ENCODE measurements at regions not wholly inside any gene's neighbourhood (a gene's known extent, or its start where the extent isn't known, plus 50 kb on each side); places are given as distances from the start of the nearest gene placed in this dataset.
"Not testable (repeated sequence)": the region's sequence is repeated elsewhere in the genome, so short reads cannot be mapped to it uniquely, and the experiment has no call there.

GRCh38 chr1:55430206-55430605 lies 215.0 kb upstream of the USP24 start:
- not testable (repeated sequence) for H3K4me3 Mint-ChIP-seq; H3K27ac Mint-ChIP-seq; H3K4me1 Mint-ChIP-seq (ENCODE audit: low read depth); H3K9me3 Mint-ChIP-seq (ENCODE audit: low read depth); H3K36me3 Mint-ChIP-seq; H3K27me3 Mint-ChIP-seq

- Mint-ChIP-seq H3K4me1 (ENCODE audit: low read depth) (no peaks in the 10 kb centered on the region), H3K27me3 (peaks cover 6% of the 10 kb centered on the region), H3K36me3 (no peaks in the 10 kb centered on the region), H3K27ac (no peak overlapping the region), H3K9me3 (ENCODE audit: low read depth) (no peaks in the 10 kb centered on the region), H3K4me3 (no peak overlapping the region)
These were observed 214.1 kb upstream of the USP24 start for GRCh38 chr1:55428944-55429931.

DNA sequence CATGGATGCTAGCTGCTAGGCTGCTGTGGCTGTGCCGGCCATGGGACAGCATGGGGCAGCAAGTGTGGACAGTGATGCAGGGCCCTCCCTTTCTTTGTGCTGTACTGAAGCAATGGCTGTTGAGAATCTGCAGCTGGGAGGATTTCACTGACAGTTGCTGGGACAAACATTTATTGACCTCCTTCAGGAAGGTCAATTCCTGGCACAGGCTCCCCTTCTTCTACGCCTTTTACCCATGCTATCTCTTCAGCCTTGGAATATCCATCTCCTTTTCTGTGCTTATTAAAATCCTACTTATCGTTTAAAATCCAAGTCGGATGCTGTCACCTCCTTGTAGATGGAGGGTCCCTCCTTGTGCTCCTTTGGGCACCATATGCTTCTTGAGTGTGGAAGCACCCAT lies 213.1 kb upstream of the USP24 start:
- Mint-ChIP-seq H3K4me1 (ENCODE audit: low read depth) (no peaks in the 10 kb centered on the region), H3K27ac (no peak overlapping the region), H3K4me3 (no peak overlapping the region), H3K36me3 (no peaks in the 10 kb centered on the region), H3K27me3 (peaks cover 10% of the 10 kb centered on the region), H3K9me3 (ENCODE audit: low read depth) (no peaks in the 10 kb centered on the region)

DNA sequence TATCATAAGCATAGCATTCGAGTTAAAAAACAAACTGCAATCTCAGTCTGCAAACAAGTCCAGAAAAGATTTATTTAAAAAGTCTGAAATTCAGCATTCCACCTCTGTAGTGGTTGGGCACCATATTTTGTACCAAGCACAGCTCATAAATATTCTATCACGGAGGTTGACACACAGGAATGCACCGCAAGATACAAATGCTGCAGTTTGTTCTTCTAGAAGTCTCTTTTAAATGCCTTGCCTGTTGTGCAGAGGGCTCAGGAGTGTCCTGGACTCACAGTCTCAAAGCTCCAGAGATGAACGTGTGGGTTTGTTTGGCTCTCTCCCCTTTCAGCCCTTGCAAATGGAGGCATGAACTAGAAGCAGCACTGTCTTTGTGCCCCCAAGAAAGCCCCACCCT lies 212.4 kb upstream of the USP24 start:
- no peak overlapping the region for H3K4me3 Mint-ChIP-seq
- H3K27me3 Mint-ChIP-seq, result peaks cover 11% of the 10 kb centered on the region
- no peaks in the 10 kb centered on the region for H3K4me1 Mint-ChIP-seq (ENCODE audit: low read depth)
- H3K27ac Mint-ChIP-seq, result no peak overlapping the region
- H3K9me3 Mint-ChIP-seq (ENCODE audit: low read depth), result no peaks in the 10 kb centered on the region
- H3K36me3 Mint-ChIP-seq, result no peaks in the 10 kb centered on the region

DNA sequence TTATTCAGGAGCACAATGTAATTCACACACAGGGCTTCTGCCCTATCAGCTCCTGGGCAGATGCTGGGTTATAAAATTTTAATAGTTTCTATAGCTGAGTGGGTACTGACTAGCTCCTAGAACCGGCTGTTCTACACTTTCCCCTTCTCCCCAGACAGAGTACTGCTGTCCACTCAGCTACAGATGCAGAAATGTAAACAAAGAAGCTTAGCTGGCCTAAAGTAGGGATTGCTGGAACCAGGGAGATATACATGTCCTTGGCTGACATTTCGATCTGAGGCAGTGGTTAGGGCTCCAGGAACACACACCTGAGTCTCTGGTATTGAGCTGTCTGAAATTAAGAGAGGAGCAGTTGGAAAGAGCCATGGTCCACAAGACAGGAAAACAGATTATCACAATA lies 211.5 kb upstream of the USP24 start:
- Mint-ChIP-seq H3K36me3 (no peaks in the 10 kb centered on the region), H3K4me3 (no peak overlapping the region), H3K27me3 (peaks cover 11% of the 10 kb centered on the region), H3K4me1 (ENCODE audit: low read depth) (no peaks in the 10 kb centered on the region), H3K9me3 (ENCODE audit: low read depth) (peaks cover 2% of the 10 kb centered on the region), H3K27ac (no peak overlapping the region)

DNA sequence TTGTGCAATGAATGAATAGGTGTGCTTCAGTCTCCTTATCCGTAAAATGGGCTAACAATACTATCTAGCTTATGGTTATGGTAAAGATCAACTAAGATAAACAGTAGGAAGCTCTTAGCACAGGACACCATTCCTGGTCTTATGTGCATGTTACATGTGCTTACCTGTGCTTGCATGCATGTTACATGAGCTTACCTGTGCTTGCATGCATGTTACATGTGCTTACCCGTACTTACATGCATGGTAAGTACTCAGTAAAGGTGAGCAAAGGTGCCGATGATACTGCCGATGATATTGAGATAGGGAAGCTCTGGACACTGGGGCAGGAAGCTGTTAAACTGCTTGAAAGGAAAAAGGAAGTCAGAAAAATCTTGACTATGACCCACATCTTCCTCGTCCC lies 211.0 kb upstream of the USP24 start:
- H3K4me1 Mint-ChIP-seq (ENCODE audit: low read depth), result no peaks in the 10 kb centered on the region
- no peak overlapping the region for H3K4me3 Mint-ChIP-seq
- H3K27ac Mint-ChIP-seq, result no peak overlapping the region
- H3K9me3 Mint-ChIP-seq (ENCODE audit: low read depth), result peaks cover 4% of the 10 kb centered on the region
- H3K27me3 Mint-ChIP-seq, result peaks cover 10% of the 10 kb centered on the region
- no peaks in the 10 kb centered on the region for H3K36me3 Mint-ChIP-seq

DNA sequence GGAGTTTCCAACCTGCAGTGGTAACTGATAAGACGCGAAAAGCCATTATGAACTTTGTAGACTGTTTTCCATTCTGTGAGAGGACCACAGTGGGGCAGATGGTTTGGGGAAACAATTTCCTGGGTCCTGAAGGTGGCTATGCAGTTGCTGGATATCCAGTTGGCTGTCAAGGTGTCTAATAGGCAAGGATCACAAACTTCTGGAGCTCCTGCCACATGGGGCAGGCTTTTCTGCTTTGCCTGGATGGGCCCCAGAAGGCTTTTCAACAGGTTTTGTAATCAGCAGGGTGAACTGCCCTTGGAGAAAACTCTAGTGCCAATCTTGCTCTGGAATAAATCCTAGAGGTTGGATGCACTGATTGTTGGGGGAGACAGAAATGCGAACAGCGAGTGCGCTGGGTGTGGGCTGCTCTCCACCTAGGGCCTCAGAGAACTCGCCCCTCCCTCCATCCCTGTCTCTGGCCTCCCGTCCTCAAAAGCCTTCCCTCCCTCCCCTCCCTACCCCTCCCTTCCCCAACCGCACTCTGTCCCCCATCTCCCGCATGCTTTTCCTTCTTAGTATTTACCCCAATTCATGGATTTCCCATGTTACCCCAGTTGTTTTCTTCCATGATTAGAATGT lies 210.3 kb upstream of the USP24 start:
- Mint-ChIP-seq H3K4me3 (no peak overlapping the region), H3K36me3 (no peaks in the 10 kb centered on the region), H3K27me3 (peaks cover 10% of the 10 kb centered on the region), H3K9me3 (ENCODE audit: low read depth) (peaks cover 4% of the 10 kb centered on the region), H3K4me1 (ENCODE audit: low read depth) (no peaks in the 10 kb centered on the region), H3K27ac (no peak overlapping the region)

GRCh38 chr1:55423376-55423775 lies 208.2 kb upstream of the USP24 start:
- no peak overlapping the region for H3K27ac Mint-ChIP-seq
- no peaks in the 10 kb centered on the region for H3K36me3 Mint-ChIP-seq
- peaks cover 4% of the 10 kb centered on the region for H3K9me3 Mint-ChIP-seq (ENCODE audit: low read depth)
- H3K27me3 Mint-ChIP-seq, result peaks cover 7% of the 10 kb centered on the region
- H3K4me3 Mint-ChIP-seq, result no peak overlapping the region
- H3K4me1 Mint-ChIP-seq (ENCODE audit: low read depth), result no peaks in the 10 kb centered on the region

DNA sequence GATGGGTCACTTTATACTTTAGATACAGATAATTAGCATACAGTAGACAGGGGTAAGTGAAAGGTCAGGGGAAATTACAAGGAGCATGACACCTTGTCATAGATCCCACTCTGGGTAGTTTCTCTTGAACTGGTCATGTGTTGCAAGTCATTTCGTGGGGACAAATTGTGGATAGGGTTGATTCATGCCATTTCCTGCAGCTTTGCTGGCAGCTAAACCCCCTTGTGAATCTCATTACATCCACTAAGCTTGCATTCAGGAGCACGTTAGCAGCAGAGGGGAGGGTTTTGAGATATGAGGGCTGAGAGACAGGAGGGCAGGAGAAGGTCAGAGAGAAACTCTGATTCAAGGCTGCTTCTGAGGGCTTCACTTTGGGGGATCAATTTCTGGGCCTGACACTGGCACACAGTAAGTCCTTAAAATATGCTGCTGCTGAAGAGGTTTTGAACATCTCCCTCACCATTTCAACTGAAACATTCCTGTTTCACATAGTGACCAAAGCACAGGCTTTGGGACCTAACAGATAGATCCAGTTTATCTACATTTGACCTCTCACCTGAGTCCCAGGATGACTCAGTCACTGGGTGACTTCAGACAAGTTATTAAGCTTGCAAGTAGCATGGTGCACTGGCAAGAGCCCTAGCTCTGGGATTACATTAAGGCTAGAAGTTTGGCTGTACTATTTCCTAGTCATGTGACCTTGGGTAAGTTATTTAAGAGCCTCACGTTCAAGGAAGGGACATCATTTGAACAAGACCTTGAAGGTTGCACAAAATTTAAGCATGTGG lies 206.0 kb upstream of the USP24 start:
- Mint-ChIP-seq H3K36me3 (no peaks in the 10 kb centered on the region), H3K4me1 (ENCODE audit: low read depth) (no peaks in the 10 kb centered on the region), H3K9me3 (ENCODE audit: low read depth) (peaks cover 4% of the 10 kb centered on the region), H3K27ac (no peak overlapping the region), H3K27me3 (peaks cover 10% of the 10 kb centered on the region), H3K4me3 (no peak overlapping the region)

GRCh38 chr1:55420026-55420425 lies 204.9 kb upstream of the USP24 start:
- Mint-ChIP-seq H3K9me3 (ENCODE audit: low read depth) (peaks cover 4% of the 10 kb centered on the region), H3K27me3 (peaks cover 10% of the 10 kb centered on the region), H3K4me3 (no peak overlapping the region), H3K4me1 (ENCODE audit: low read depth) (no peaks in the 10 kb centered on the region), H3K36me3 (no peaks in the 10 kb centered on the region), H3K27ac (no peak overlapping the region)

DNA sequence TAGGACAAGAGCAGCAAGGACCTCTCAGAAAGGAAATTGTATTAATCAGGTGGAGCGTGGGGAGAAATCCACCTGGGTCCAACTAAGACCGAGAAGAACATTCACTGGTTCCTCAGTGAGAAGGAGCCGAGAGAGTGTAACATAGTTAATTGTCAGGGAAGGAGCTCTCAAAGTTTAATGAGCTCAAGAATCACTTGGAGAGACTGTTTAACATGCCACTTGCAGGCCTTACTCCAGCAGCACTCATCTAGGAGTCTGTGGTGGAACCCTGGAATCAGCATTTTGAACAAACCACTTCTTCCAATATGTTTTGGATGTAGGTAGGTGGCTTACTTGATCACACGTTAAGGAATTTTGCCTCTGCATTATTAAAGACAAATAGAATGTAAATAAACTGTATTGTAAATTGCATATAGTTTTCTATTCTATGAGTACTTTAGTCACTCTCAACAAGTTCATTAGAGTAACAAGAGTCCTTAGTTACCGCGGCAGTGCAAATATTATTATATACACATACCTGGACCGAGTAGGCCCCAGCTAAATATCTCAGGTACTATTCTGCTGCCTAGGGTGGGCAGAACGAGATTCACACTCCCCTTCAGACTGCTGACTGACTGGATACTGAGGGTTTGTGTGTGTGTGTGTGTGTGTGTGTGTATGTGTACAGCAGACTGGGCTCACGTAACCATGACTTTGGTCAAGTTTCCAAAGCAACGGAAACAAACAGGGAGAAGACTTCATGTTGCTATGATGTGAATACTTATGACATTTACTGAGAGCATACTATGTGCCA lies 203.2 kb upstream of the USP24 start:
- peaks cover 10% of the 10 kb centered on the region for H3K27me3 Mint-ChIP-seq
- H3K36me3 Mint-ChIP-seq, result no peaks in the 10 kb centered on the region

DNA sequence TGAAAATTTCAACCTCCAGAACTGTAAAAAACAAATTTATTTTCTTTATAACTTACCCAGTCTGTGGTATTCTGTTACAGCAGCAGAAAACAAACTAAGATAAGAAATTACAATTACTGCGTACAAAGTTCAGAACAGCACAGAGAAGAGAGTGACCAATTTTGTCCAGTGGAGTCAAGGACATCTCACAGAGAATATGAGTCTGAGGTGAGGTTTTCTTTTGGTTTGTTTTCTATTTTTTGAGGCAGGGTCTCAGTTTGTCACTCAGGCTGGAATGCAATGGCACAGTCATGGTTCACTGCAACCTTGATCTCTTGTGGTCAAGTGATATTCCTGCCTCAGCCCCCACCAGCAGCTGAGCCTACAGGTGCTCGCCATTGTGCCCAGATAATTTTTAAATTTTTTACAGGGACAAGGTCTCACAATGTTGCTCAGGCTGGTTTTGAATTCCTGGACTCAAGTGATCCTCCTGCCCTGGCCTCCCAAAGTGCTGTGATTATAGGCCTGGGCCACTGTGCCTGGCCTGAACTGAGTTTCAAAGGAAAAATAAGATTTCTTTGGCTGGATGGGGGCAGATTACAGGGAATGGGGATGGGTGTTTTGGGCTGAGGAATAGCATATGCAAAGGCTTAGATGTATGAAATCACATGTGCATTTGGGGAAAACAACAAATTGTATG lies 201.1 kb upstream of the USP24 start:
- H3K9me3 Mint-ChIP-seq (ENCODE audit: low read depth), result peaks cover 6% of the 10 kb centered on the region
- no peaks in the 10 kb centered on the region for H3K36me3 Mint-ChIP-seq
- no peaks in the 10 kb centered on the region for H3K4me1 Mint-ChIP-seq (ENCODE audit: low read depth)
- no peak overlapping the region for H3K4me3 Mint-ChIP-seq
- H3K27me3 Mint-ChIP-seq, result peaks cover 8% of the 10 kb centered on the region
- H3K27ac Mint-ChIP-seq, result no peak overlapping the region

More for the DNA sequence above, 203.2 kb upstream of the USP24 start:
- Mint-ChIP-seq H3K27ac (no peak overlapping the region), H3K4me3 (no peak overlapping the region), H3K9me3 (ENCODE audit: low read depth) (peaks cover 4% of the 10 kb centered on the region), H3K4me1 (ENCODE audit: low read depth) (no peaks in the 10 kb centered on the region)

- H3K4me3 Mint-ChIP-seq, result no peak overlapping the region
- no peak overlapping the region for H3K27ac Mint-ChIP-seq
- no peaks in the 10 kb centered on the region for H3K4me1 Mint-ChIP-seq (ENCODE audit: low read depth)
- H3K36me3 Mint-ChIP-seq, result no peaks in the 10 kb centered on the region
- peaks cover 8% of the 10 kb centered on the region for H3K27me3 Mint-ChIP-seq
- H3K9me3 Mint-ChIP-seq (ENCODE audit: low read depth), result peaks cover 6% of the 10 kb centered on the region
These were observed 198.1 kb upstream of the USP24 start for GRCh38 chr1:55413286-55413685.

DNA sequence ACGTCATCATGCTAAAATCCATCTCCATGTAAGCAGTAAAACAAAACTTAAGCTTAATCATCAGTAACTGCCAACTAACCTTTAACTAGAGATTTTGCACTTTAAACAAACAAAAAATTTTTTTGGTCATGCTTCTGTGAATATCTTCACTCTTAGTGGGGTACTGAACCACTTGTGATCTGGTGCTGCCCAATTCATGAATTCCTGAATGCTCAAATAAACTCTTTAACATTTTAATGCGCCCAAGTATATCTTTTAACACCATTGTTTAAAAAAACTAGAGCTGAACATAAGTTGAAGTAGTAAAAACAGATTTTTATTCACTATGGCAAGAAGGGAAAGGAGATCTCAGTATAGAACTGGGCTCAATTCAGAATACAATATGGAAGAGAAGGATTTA lies 196.9 kb upstream of the USP24 start:
- Mint-ChIP-seq H3K9me3 (ENCODE audit: low read depth) (peaks cover 6% of the 10 kb centered on the region), H3K4me1 (ENCODE audit: low read depth) (no peaks in the 10 kb centered on the region), H3K27me3 (peaks cover 8% of the 10 kb centered on the region), H3K4me3 (no peak overlapping the region), H3K27ac (no peak overlapping the region), H3K36me3 (no peaks in the 10 kb centered on the region)

Measured in activated naive CD8-positive, alpha-beta T cell (primary cell).